ENCODE measurements at regions not wholly inside any gene's neighbourhood (a gene's known extent, or its start where the extent isn't known, plus 50 kb on each side); places are given as distances from the start of the nearest gene placed in this dataset.

DNA sequence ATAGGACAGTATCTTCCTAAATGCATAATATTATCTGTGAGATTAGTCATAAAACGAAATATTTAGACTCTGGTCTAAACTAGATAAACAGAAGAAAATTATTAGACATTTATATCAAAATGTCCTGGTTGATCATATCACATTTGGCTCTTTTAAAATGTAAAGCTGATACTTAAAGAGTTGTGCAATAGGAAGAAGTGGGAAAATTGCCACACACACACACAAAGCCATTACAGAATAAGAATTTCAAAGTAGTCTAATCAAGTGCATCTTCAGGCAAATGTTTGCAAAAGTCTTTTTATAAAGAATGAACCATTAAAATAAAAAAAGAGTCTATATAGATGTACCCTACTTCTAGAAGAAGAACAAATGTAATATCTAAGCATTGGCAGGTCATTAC, 301.7 kb downstream of the KIF2B start:
- TF ChIP-seq, protein P1, sequence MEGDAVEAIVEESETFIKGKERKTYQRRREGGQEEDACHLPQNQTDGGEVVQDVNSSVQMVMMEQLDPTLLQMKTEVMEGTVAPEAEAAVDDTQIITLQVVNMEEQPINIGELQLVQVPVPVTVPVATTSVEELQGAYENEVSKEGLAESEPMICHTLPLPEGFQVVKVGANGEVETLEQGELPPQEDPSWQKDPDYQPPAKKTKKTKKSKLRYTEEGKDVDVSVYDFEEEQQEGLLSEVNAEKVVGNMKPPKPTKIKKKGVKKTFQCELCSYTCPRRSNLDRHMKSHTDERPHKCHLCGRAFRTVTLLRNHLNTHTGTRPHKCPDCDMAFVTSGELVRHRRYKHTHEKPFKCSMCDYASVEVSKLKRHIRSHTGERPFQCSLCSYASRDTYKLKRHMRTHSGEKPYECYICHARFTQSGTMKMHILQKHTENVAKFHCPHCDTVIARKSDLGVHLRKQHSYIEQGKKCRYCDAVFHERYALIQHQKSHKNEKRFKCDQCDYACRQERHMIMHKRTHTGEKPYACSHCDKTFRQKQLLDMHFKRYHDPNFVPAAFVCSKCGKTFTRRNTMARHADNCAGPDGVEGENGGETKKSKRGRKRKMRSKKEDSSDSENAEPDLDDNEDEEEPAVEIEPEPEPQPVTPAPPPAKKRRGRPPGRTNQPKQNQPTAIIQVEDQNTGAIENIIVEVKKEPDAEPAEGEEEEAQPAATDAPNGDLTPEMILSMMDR (optimal IDR thresholded peaks at IDR 0.05 in 1 of 3, IDR thresholded peaks at IDR 0.05 in 1 of 3, conservative IDR thresholded peaks at IDR 0.05 in 1 of 3; ENCODE audit: extremely low read depth in 1 of 3, insufficient read depth in 2 of 3, low read length in 3 of 3), result no peak
- TF ChIP-seq EZH2 (IDR thresholded peaks at IDR 0.05; ENCODE audit: low read length), result no peak
